ENCODE measurements at regions not wholly inside any gene's neighbourhood (a gene's known extent, or its start where the extent isn't known, plus 50 kb on each side); places are given as distances from the start of the nearest gene placed in this dataset.

GRCh38 chr20:52402514-52402913 is 210.9 kb upstream of the ZFP64 start:
- H3K9me3 Mint-ChIP-seq = peaks cover 3% of the 10 kb centered on the region
- no peak overlapping the region for H3K27ac Mint-ChIP-seq
- ATAC-seq (ENCODE audit: low read depth) (no peak), DNase-seq (ENCODE audit: low spot score in 2 of 2) (no peak)
- peaks cover 5% of the 10 kb centered on the region for H3K27me3 Mint-ChIP-seq
- H3K4me3 Mint-ChIP-seq = no peak overlapping the region
- peaks cover 20% of the 10 kb centered on the region for H3K4me1 Mint-ChIP-seq
- H3K36me3 Mint-ChIP-seq = no peaks in the 10 kb centered on the region

- H3K27me3 Mint-ChIP-seq = peaks cover 5% of the 10 kb centered on the region
- no peak for ATAC-seq (ENCODE audit: low read depth)
- no peak overlapping the region for H3K27ac Mint-ChIP-seq
These were observed 209.9 kb upstream of the ZFP64 start for GRCh38 chr20:52401431-52401830.

GRCh38 chr20:52399352-52399751 is 207.8 kb upstream of the ZFP64 start:
- DNase-seq (ENCODE audit: low spot score in 2 of 2) (no peak), ATAC-seq (ENCODE audit: low read depth) (no peak)
- Mint-ChIP-seq H3K4me1 (peaks cover 6% of the 10 kb centered on the region), H3K36me3 (no peaks in the 10 kb centered on the region), H3K9me3 (no peaks in the 10 kb centered on the region), H3K4me3 (no peak overlapping the region), H3K27me3 (peaks cover 6% of the 10 kb centered on the region), H3K27ac (no peak overlapping the region)

More at GRCh38 chr20:52401431-52401830, 209.9 kb upstream of the ZFP64 start:
- DNase-seq (ENCODE audit: low spot score in 2 of 2) = no peak
- peaks cover 20% of the 10 kb centered on the region for H3K4me1 Mint-ChIP-seq
- H3K36me3 Mint-ChIP-seq = no peaks in the 10 kb centered on the region
- H3K4me3 Mint-ChIP-seq = no peak overlapping the region
- H3K9me3 Mint-ChIP-seq = peaks cover 3% of the 10 kb centered on the region

GRCh38 chr20:52389606-52390005 is 198.0 kb upstream of the ZFP64 start:
- no peaks in the 10 kb centered on the region for H3K36me3 Mint-ChIP-seq
- no peak overlapping the region for H3K4me3 Mint-ChIP-seq
- H3K27me3 Mint-ChIP-seq = peaks cover 3% of the 10 kb centered on the region
- H3K27ac Mint-ChIP-seq = no peak overlapping the region
- DNase-seq (ENCODE audit: low spot score in 2 of 2) (no peak), ATAC-seq (ENCODE audit: low read depth) (no peak)
- H3K4me1 Mint-ChIP-seq = no peaks in the 10 kb centered on the region
- H3K9me3 Mint-ChIP-seq = peaks cover 5% of the 10 kb centered on the region

- Mint-ChIP-seq H3K9me3 (peaks cover 6% of the 10 kb centered on the region), H3K27me3 (peaks cover 7% of the 10 kb centered on the region), H3K36me3 (peaks cover 2% of the 10 kb centered on the region), H3K4me3 (no peak overlapping the region), H3K27ac (no peak overlapping the region), H3K4me1 (no peaks in the 10 kb centered on the region)
- no peak for DNase-seq (ENCODE audit: low spot score in 2 of 2)
- ATAC-seq (ENCODE audit: low read depth) = no peak
These were observed 192.5 kb upstream of the ZFP64 start for GRCh38 chr20:52383995-52384621.

- H3K27ac Mint-ChIP-seq = no peak overlapping the region
- peaks cover 5% of the 10 kb centered on the region for H3K9me3 Mint-ChIP-seq
- ATAC-seq (ENCODE audit: low read depth) (no peak), DNase-seq (ENCODE audit: low spot score in 2 of 2) (no peak)
- H3K36me3 Mint-ChIP-seq = peaks cover 2% of the 10 kb centered on the region
- H3K4me1 Mint-ChIP-seq = no peaks in the 10 kb centered on the region
- H3K4me3 Mint-ChIP-seq = no peak overlapping the region
- H3K27me3 Mint-ChIP-seq = peaks cover 7% of the 10 kb centered on the region
These were observed 191.4 kb upstream of the ZFP64 start for GRCh38 chr20:52382933-52383332.

GRCh38 chr20:52379723-52380336 is 188.3 kb upstream of the ZFP64 start:
- no peak overlapping the region for H3K4me3 Mint-ChIP-seq
- no peak for ATAC-seq (ENCODE audit: low read depth)
- DNase-seq (ENCODE audit: low spot score in 2 of 2) = peak; percentile 1 to 16
- H3K36me3 Mint-ChIP-seq = peaks cover 2% of the 10 kb centered on the region
- H3K27ac Mint-ChIP-seq = no peak overlapping the region
- H3K27me3 Mint-ChIP-seq = peaks cover 5% of the 10 kb centered on the region
- no peaks in the 10 kb centered on the region for H3K4me1 Mint-ChIP-seq
- peaks cover 5% of the 10 kb centered on the region for H3K9me3 Mint-ChIP-seq

GRCh38 chr20:52372169-52372568 is 180.6 kb upstream of the ZFP64 start:
- no peak overlapping the region for H3K4me3 Mint-ChIP-seq
- no peaks in the 10 kb centered on the region for H3K4me1 Mint-ChIP-seq
- DNase-seq (ENCODE audit: low spot score in 2 of 2) (no peak), ATAC-seq (ENCODE audit: low read depth) (no peak)
- H3K27ac Mint-ChIP-seq = no peak overlapping the region
- H3K36me3 Mint-ChIP-seq = no peaks in the 10 kb centered on the region
- H3K9me3 Mint-ChIP-seq = no peaks in the 10 kb centered on the region
- peaks cover 5% of the 10 kb centered on the region for H3K27me3 Mint-ChIP-seq

- no peak for DNase-seq (ENCODE audit: low spot score in 2 of 2)
- Mint-ChIP-seq H3K9me3 (no peaks in the 10 kb centered on the region), H3K27me3 (peaks cover 7% of the 10 kb centered on the region), H3K36me3 (no peaks in the 10 kb centered on the region), H3K4me3 (no peak overlapping the region), H3K27ac (no peak overlapping the region), H3K4me1 (no peaks in the 10 kb centered on the region)
- ATAC-seq (ENCODE audit: low read depth) = no peak
These were observed 174.1 kb upstream of the ZFP64 start for GRCh38 chr20:52365688-52366087.

GRCh38 chr20:52364405-52364804 is 172.8 kb upstream of the ZFP64 start:
- Mint-ChIP-seq H3K27me3 (peaks cover 13% of the 10 kb centered on the region), H3K4me1 (no peaks in the 10 kb centered on the region), H3K36me3 (no peaks in the 10 kb centered on the region), H3K9me3 (no peaks in the 10 kb centered on the region), H3K4me3 (no peak overlapping the region), H3K27ac (no peak overlapping the region)
- DNase-seq (ENCODE audit: low spot score in 2 of 2) = no peak
- no peak for ATAC-seq (ENCODE audit: low read depth)

GRCh38 chr20:52361650-52362049 is 170.1 kb upstream of the ZFP64 start:
- H3K4me1 Mint-ChIP-seq = no peaks in the 10 kb centered on the region
- H3K36me3 Mint-ChIP-seq = no peaks in the 10 kb centered on the region
- no peak for ATAC-seq (ENCODE audit: low read depth)
- H3K4me3 Mint-ChIP-seq = no peak overlapping the region
- H3K27ac Mint-ChIP-seq = no peak overlapping the region
- H3K9me3 Mint-ChIP-seq = no peaks in the 10 kb centered on the region
- H3K27me3 Mint-ChIP-seq = peaks cover 14% of the 10 kb centered on the region
- DNase-seq (ENCODE audit: low spot score in 2 of 2) = no peak

GRCh38 chr20:52349806-52350205 is 158.2 kb upstream of the ZFP64 start:
- H3K27me3 Mint-ChIP-seq = no peaks in the 10 kb centered on the region
- DNase-seq (ENCODE audit: low spot score in 2 of 2) (no peak), ATAC-seq (ENCODE audit: low read depth) (no peak)
- no peak overlapping the region for H3K27ac Mint-ChIP-seq
- no peaks in the 10 kb centered on the region for H3K4me1 Mint-ChIP-seq
- H3K4me3 Mint-ChIP-seq = no peak overlapping the region
- H3K36me3 Mint-ChIP-seq = no peaks in the 10 kb centered on the region
- H3K9me3 Mint-ChIP-seq = peaks cover 3% of the 10 kb centered on the region

- H3K27ac Mint-ChIP-seq = no peak overlapping the region
- ATAC-seq (ENCODE audit: low read depth) = no peak
- H3K4me1 Mint-ChIP-seq = no peaks in the 10 kb centered on the region
These were observed 156.9 kb upstream of the ZFP64 start for GRCh38 chr20:52348434-52348833.

GRCh38 chr20:52346797-52347196 is 155.2 kb upstream of the ZFP64 start:
- no peak for ATAC-seq (ENCODE audit: low read depth)
- no peaks in the 10 kb centered on the region for H3K4me1 Mint-ChIP-seq
- H3K4me3 Mint-ChIP-seq = no peak overlapping the region
- peaks cover 1% of the 10 kb centered on the region for H3K36me3 Mint-ChIP-seq
- H3K9me3 Mint-ChIP-seq = no peaks in the 10 kb centered on the region
- peaks cover 11% of the 10 kb centered on the region for H3K27me3 Mint-ChIP-seq
- H3K27ac Mint-ChIP-seq = no peak overlapping the region
- no peak for DNase-seq (ENCODE audit: low spot score in 2 of 2)

More at GRCh38 chr20:52348434-52348833, 156.9 kb upstream of the ZFP64 start:
- H3K4me3 Mint-ChIP-seq = no peak overlapping the region
- peaks cover 1% of the 10 kb centered on the region for H3K36me3 Mint-ChIP-seq
- H3K27me3 Mint-ChIP-seq = peaks cover 6% of the 10 kb centered on the region
- peaks cover 1% of the 10 kb centered on the region for H3K9me3 Mint-ChIP-seq
- DNase-seq (ENCODE audit: low spot score in 2 of 2) = no peak

GRCh38 chr20:52342913-52343312 is 151.3 kb upstream of the ZFP64 start:
- H3K4me1 Mint-ChIP-seq = no peaks in the 10 kb centered on the region
- no peak for ATAC-seq (ENCODE audit: low read depth)

More at GRCh38 chr20:52342913-52343312, 151.3 kb upstream of the ZFP64 start:
- H3K27me3 Mint-ChIP-seq = peaks cover 11% of the 10 kb centered on the region
- H3K9me3 Mint-ChIP-seq = peaks cover 2% of the 10 kb centered on the region
- no peak overlapping the region for H3K27ac Mint-ChIP-seq
- H3K36me3 Mint-ChIP-seq = peaks cover 1% of the 10 kb centered on the region
- H3K4me3 Mint-ChIP-seq = no peak overlapping the region
- DNase-seq (ENCODE audit: low spot score in 2 of 2) = no peak
